Mucosa of stomach (tissue), 1 donor: ENCODE measurements at regions not wholly inside any gene's neighbourhood (a gene's known extent, or its start where the extent isn't known, plus 50 kb on each side); places are given as distances from the start of the nearest gene placed in this dataset.

Experiments
- H3K27me3 ChIP-seq: one replicate; pipeline ENCODE4 v1.7.0; 2013; ENCODE audit warnings: mild to moderate bottlenecking, low read length; ENCODE audit not compliant: control insufficient read depth, insufficient read depth
- H3K36me3 ChIP-seq: one replicate; pipeline ENCODE4 v1.7.0; 2013; ENCODE audit warnings: low read length; ENCODE audit not compliant: control insufficient read depth, insufficient read depth
- H3K4me1 ChIP-seq: one replicate; pipeline ENCODE4 v1.7.0; 2013; ENCODE audit warnings: mild to moderate bottlenecking, low read length; ENCODE audit not compliant: control insufficient read depth, insufficient read depth
- H3K4me3 ChIP-seq: one replicate; pipeline ENCODE4 v1.7.0; 2013; ENCODE audit warnings: low read length
- H3K9ac ChIP-seq: one replicate; pipeline ENCODE4 v1.7.0; 2013; ENCODE audit warnings: mild to moderate bottlenecking, low read length, moderate library complexity
- H3K9me3 ChIP-seq: one replicate; pipeline ENCODE4 v1.7.0; 2013; ENCODE audit warnings: mild to moderate bottlenecking, low read length, moderate library complexity; ENCODE audit not compliant: control insufficient read depth
- donor health status: Pancreatic carcinoma.

- H3K27me3 ChIP-seq: no peaks in the 10 kb centered on the region
- H3K4me1 ChIP-seq: no peaks in the 10 kb centered on the region
- no peak overlapping the region for H3K4me3 ChIP-seq
- H3K36me3 ChIP-seq: no peaks in the 10 kb centered on the region
- H3K9ac ChIP-seq: no peak overlapping the region
- no peaks in the 10 kb centered on the region for H3K9me3 ChIP-seq
Measured at GRCh38 chr6:137751768-137752560, 115.1 kb upstream of the TNFAIP3 start.

GRCh38 chr6:137754366-137754765 lies 112.7 kb upstream of the TNFAIP3 start:
- H3K4me3 ChIP-seq: no peak overlapping the region
- H3K9ac ChIP-seq: no peak overlapping the region
- H3K27me3 ChIP-seq: no peaks in the 10 kb centered on the region
- no peaks in the 10 kb centered on the region for H3K36me3 ChIP-seq
- no peaks in the 10 kb centered on the region for H3K4me1 ChIP-seq
- no peaks in the 10 kb centered on the region for H3K9me3 ChIP-seq

- H3K27me3 ChIP-seq: no peaks in the 10 kb centered on the region
- no peaks in the 10 kb centered on the region for H3K9me3 ChIP-seq
- H3K36me3 ChIP-seq: no peaks in the 10 kb centered on the region
- no peak overlapping the region for H3K4me3 ChIP-seq
- no peaks in the 10 kb centered on the region for H3K4me1 ChIP-seq
- H3K9ac ChIP-seq: no peak overlapping the region
Measured at GRCh38 chr6:137754866-137755265, 112.2 kb upstream of the TNFAIP3 start.

GRCh38 chr6:137755284-137755683 lies 111.8 kb upstream of the TNFAIP3 start:
- Histone ChIP-seq H3K27me3 (no peaks in the 10 kb centered on the region), H3K36me3 (no peaks in the 10 kb centered on the region), H3K9me3 (no peaks in the 10 kb centered on the region), H3K9ac (no peak overlapping the region), H3K4me3 (no peak overlapping the region), H3K4me1 (no peaks in the 10 kb centered on the region)

- H3K27me3 ChIP-seq: no peaks in the 10 kb centered on the region
- no peaks in the 10 kb centered on the region for H3K36me3 ChIP-seq
- no peaks in the 10 kb centered on the region for H3K4me1 ChIP-seq
- no peaks in the 10 kb centered on the region for H3K9me3 ChIP-seq
- no peak overlapping the region for H3K9ac ChIP-seq
- H3K4me3 ChIP-seq: no peak overlapping the region
Measured at GRCh38 chr6:137756788-137757187, 110.3 kb upstream of the TNFAIP3 start.

GRCh38 chr6:137758661-137759060 lies 108.4 kb upstream of the TNFAIP3 start:
- H3K36me3 ChIP-seq: no peaks in the 10 kb centered on the region
- H3K4me1 ChIP-seq: no peaks in the 10 kb centered on the region
- H3K9me3 ChIP-seq: no peaks in the 10 kb centered on the region
- no peak overlapping the region for H3K4me3 ChIP-seq
- no peak overlapping the region for H3K9ac ChIP-seq
- H3K27me3 ChIP-seq: no peaks in the 10 kb centered on the region

- H3K27me3 ChIP-seq: no peaks in the 10 kb centered on the region
- no peak overlapping the region for H3K4me3 ChIP-seq
- H3K4me1 ChIP-seq: no peaks in the 10 kb centered on the region
- H3K9me3 ChIP-seq: no peaks in the 10 kb centered on the region
- no peak overlapping the region for H3K9ac ChIP-seq
- H3K36me3 ChIP-seq: no peaks in the 10 kb centered on the region
Measured at GRCh38 chr6:137759624-137760023, 107.4 kb upstream of the TNFAIP3 start.

GRCh38 chr6:137761072-137761471 lies 106.0 kb upstream of the TNFAIP3 start:
- Histone ChIP-seq H3K4me3 (no peak overlapping the region), H3K9ac (no peak overlapping the region), H3K36me3 (no peaks in the 10 kb centered on the region), H3K27me3 (no peaks in the 10 kb centered on the region), H3K4me1 (no peaks in the 10 kb centered on the region), H3K9me3 (no peaks in the 10 kb centered on the region)

- Histone ChIP-seq H3K27me3 (no peaks in the 10 kb centered on the region), H3K9me3 (no peaks in the 10 kb centered on the region), H3K4me3 (no peak overlapping the region), H3K4me1 (no peaks in the 10 kb centered on the region), H3K9ac (no peak overlapping the region), H3K36me3 (no peaks in the 10 kb centered on the region)
Measured at GRCh38 chr6:137761487-137761886, 105.6 kb upstream of the TNFAIP3 start.

- no peaks in the 10 kb centered on the region for H3K9me3 ChIP-seq
- no peaks in the 10 kb centered on the region for H3K4me1 ChIP-seq
- H3K36me3 ChIP-seq: no peaks in the 10 kb centered on the region
- no peak overlapping the region for H3K9ac ChIP-seq
- no peak overlapping the region for H3K4me3 ChIP-seq
- H3K27me3 ChIP-seq: no peaks in the 10 kb centered on the region
Measured at GRCh38 chr6:137762168-137763090, 104.6 kb upstream of the TNFAIP3 start.

- Histone ChIP-seq H3K27me3 (no peaks in the 10 kb centered on the region), H3K36me3 (no peaks in the 10 kb centered on the region), H3K4me3 (no peak overlapping the region), H3K9me3 (no peaks in the 10 kb centered on the region), H3K4me1 (no peaks in the 10 kb centered on the region), H3K9ac (no peak overlapping the region)
Measured at GRCh38 chr6:137763436-137763835, 103.6 kb upstream of the TNFAIP3 start.

GRCh38 chr6:137763886-137764285 lies 103.2 kb upstream of the TNFAIP3 start:
- Histone ChIP-seq H3K4me1 (no peaks in the 10 kb centered on the region), H3K36me3 (no peaks in the 10 kb centered on the region), H3K4me3 (no peak overlapping the region), H3K27me3 (no peaks in the 10 kb centered on the region), H3K9me3 (no peaks in the 10 kb centered on the region), H3K9ac (no peak overlapping the region)
